ENCODE measurements at regions not wholly inside any gene's neighbourhood (a gene's known extent, or its start where the extent isn't known, plus 50 kb on each side); places are given as distances from the start of the nearest gene placed in this dataset.
"Not testable (repeated sequence)": the region's sequence is repeated elsewhere in the genome, so short reads cannot be mapped to it uniquely, and the experiment has no call there.

DNA sequence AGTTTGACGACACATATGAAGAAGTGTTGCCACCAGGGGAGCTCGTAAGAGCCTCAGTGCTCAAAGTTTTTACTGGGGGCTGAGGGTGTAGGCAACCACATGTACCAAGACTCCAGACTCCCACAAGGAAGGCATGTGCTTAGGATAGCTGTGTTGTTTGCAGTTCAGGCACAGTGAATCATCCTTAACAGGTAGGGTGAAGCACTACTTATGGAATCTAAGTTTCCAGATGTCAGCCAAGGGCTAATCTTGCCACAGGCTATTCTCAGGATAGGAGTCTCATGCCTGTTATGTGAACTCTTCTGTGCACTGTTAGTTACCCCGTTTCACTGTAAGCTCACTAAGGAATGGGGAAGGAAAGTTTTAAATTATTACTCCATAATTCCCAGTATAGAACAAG lies 202.6 kb downstream of the TMA16 start:
- no peak for DNase-seq

DNA sequence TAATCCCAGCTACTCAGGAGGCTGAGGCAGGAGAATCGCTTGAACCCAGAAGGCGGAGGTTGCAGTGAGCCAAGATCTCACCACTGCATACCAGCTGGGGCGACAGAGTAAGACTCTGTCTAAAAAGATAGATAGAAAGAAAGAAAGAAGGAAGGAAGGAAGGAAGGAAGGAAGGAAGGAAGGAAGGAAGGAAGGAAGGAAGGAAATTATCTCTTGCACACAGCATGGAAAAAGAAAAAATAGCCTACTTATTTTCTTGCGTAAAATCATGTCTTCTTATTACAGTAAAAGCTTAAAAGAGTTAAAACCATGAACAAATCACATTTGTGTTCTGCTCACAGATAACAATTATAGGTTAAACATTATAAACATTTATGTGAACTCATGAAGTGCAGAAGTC lies 205.9 kb downstream of the TMA16 start:
- DNase-seq: not testable (repeated sequence)

DNA sequence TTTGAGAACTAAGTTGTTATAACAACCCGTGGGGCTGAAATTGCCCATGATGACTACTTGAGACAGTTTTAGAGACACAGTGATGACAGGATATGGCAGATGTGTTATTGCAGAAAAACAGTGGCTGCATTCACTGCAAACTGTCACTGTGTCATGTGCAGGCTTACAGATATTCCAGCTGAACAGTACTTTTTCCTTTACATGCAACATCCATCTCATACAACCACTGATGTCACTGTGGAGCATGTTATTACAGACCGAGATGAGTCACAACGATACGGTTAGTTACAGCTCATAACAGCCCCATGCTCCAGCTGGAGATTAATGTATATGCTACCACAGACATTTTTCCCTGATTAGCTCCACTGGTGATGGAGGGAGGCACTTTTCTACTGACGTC lies 207.4 kb downstream of the TMA16 start:
- DNase-seq: no peak

DNA sequence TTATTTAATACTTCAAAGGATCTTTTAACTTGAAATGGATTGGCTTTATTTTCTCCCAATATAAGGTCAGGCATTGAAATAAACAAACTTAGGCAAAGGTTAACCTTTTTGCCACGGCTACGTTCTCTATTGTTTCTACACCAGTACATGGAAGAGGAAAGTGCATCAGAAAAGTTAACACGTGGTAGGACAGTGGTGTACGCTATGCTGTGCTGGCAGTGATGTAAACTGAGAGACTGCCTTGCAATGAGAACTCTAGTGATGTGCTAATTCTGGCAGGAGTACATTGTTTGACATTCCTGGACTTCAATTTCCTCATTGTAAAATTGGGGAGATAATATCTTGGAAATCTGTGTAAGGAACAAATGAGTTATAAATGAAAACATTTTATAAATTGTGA lies 208.2 kb downstream of the TMA16 start:
- no peak for DNase-seq

DNA sequence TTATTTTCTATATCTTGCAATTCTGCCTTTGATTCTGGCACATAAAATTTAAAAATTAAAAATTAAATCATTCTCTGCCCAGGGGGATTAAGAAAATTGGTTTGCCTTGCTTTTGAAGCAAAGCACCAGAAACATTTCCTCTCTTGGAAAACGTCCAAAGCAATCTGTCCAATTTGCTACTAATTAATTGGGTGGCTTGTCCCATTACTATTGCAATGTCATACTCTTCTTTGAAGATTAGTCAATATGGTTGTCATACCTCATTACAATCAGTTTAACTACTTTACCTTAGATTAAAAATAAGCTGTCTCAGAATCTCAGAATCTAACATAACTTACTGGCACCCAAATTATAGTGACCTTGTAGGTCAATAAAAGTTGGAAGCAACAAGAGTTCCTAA lies 208.8 kb downstream of the TMA16 start:
- DNase-seq: no peak

DNA sequence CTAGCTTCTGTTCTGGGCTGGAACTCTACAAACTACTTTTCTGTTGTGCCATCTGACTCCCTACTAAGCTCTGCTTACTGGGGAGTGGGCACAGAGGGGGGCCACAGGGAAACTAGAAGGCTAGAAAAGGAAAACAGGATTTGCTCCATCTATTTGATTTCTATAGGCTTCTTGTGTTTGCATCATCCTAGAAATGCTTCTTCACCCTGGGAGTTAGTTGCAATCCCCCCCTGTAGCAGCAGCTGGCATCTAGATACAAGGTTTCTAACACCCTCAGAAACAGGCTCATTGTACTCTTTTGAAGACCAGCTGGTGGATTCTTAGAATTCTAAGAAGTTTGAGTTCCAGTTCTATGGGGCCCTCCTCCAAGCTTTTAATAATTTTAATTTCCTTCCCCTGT lies 213.4 kb downstream of the TMA16 start:
- DNase-seq: no peak

DNA sequence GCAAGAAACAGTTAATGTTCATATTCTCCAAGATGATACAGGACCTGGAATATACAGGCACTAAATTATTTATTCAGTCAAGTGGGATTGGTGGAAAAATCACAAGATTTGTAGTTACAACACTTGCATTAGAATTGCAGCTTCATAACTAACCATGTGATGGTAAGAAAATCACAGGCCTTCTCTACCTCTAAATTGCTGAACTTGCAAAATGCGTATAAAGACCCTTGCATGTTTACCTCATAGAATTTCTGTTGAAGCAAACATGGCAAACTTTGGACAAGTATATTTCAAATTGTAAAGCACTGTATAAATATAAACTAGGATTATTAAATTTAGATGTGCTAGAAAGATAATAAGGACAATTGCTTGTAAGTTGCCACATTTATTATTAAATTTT lies 215.1 kb downstream of the TMA16 start:
- no peak for DNase-seq

DNA sequence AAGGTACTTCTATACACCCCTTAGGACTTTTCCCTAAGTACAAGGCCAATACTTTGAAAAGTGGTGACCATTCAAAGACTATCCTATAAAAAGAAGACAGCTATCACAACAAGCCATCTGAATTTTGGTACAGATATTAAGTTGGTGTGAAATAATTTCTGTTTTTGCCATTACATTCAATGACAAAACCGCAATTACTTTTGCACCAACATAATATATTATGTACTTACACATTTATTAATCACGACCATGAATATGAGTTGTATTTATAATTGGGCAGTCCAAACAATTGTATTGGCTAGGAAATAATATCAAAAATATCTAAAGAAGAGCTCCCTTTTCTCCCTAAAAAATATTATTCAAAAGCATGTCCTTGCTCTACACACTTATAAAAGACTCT lies 215.7 kb downstream of the TMA16 start:
- no peak for DNase-seq

DNA sequence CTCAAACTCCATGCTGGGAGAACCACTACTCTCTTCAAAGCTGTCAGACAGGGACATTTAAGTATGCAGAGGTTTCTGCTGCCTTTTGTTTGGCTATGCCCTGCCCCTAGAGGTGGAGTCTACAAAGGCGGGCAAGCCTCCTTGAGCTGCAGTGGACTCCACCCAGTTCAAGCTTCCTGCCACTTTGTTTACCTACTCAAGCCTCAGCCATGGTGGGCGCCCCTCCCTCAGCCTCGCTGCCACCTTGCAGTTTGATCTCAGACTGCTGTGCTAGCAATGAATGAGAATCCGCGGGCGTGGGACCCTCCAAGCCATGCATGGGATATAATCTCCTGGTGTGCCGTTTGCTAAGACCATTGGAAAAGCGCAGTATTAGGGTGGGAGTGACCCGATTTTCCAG lies 230.0 kb downstream of the TMA16 start:
- DNase-seq: not testable (repeated sequence)

DNA sequence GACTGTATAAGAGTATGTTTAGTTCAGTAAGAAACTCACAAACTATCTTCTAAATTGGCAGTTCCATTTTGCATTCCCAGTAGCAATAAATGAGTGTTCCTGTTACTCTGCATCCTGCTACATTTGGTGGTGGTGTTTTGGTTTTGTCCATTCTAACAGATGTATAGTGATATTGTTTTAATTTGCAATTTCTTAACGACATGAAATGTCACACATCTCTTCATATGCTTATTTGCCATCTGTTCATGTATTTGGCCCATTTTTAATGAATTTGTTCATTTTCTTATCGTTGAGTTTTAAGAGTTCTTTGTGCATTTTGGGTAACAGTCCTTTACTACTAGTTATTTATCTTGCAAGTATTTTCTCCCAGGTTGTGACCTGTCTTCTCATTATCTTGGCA lies 232.2 kb downstream of the TMA16 start:
- no peak for DNase-seq

DNA sequence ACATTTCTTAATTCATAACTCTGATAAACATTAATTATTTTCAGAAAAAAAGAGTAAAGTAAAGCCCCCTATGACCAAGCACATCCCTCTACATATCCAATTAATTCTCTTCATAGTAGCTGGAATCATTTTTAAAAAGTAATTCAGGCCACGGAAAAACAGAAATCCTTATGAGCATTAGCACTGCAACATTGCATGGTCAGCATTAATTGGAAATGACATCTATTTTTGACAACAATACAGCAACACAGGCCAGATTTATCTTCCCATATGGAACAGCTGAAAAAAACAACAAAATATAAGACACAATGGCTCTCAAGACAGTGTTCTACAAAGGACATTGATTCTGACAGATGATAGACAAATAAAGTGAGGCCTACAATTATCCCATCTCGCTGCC lies 236.6 kb downstream of the TMA16 start:
- no peak for DNase-seq

DNA sequence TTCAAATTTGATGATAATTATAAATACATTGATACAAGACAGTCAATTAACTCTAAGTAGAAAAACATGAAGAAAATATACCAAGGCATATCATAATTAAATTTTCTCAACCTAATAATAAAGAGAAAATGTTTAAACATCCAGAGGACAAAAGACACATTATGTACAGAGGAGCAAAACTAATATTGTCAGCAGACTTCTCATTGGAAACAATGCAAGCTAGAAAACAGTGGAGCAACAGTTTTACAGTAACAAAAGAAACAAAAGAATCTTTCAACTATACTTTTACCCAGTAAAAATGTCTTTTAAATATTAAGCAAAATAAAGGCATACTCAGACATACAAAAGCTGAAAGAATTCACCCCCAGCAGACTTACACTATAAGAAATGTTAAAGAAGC lies 238.0 kb downstream of the TMA16 start:
- no peak for DNase-seq

DNA sequence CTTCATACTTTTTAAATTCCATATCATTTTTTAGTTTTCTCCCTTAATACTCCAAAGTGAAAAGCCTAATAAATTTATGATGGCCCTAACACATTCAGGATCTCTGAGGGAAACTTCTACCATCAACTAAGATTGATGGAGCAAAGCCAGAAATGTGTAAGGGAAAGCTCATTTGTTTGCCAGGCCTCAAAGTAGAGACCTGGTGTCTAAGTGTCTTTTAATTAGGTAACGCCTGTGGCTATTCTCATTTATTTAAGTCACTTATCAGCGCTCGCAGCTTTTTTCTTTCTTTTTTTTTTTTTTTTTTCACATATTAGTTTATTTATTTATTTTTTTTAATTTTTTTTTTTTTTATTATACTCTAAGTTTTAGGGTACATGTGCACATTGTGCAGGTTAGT lies 242.4 kb downstream of the TMA16 start:
- no peak for DNase-seq

DNA sequence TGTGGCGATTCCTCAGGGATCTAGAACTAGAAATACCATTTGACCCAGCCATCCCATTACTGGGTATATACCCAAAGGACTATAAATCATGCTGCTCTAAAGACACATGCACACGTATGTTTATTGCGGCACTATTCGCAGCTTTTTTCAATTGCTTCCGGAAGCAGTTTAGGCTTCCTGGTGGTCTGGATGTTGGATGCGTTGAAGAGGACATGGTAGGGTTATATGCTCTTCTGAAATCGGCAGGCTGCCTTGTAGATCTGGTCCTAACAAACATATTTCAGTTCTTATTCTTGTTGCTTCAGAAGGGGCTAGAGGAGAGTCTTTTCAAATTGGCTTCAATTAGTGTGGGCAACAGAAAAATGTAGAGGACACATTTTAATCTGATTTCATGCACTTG lies 243.4 kb downstream of the TMA16 start:
- DNase-seq: not testable (repeated sequence)

DNA sequence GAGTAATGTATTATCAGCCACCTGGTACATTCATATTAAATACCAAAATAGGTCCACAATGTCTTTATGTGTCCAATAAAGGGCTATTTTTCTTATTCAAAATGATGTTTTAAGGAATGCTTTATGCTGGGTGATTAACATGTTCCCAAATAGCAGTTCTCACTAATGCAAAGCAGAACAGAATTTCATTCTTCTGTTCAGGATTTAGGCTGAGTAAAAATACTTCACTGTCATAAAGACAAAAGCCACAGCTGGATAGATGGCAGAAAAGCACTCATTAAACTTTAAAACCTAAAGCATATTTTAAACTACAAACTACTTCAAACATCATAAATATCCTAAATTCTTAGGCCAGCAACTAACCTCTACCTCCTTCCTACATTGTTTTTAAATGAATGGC lies 244.0 kb downstream of the TMA16 start:
- no peak for DNase-seq

DNA sequence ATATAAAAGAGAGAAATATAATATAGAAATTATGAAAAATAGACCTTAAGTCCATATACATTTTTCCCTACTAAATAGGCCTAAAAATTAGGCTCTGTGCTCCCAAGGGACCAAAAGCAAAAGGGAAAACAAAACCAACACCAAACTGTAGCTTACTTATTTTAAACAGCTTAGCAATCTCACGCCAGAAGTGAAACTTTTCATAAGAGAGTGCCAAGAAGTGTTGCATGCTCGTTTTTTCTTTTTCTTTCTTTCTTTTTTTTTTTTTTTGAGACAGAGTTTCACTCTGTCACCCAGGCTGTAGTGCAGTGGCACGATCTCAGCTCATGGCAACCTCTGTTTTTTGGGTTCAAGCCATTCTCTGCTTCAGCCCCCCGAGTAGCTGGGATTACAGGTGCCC lies 250.4 kb downstream of the TMA16 start:
- DNase-seq: no peak

DNA sequence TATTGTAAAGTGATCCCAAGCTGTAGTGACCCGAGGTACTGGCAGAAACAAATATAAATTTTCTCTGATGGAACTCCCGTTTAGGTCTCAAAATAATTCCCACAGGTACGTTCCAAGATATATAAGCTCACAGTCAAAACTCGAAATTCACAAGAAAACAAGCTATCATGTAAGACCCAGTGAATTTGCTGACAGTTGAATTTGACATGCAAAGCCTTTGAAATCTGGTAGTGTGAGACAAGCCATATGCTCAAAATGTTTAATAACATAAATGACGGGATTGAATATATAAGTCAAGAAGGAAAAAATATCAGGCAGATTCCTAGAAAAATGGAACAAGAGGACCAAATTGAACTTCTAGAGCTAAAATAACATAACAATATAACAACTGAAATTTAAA lies 252.8 kb downstream of the TMA16 start:
- no peak for DNase-seq

DNA sequence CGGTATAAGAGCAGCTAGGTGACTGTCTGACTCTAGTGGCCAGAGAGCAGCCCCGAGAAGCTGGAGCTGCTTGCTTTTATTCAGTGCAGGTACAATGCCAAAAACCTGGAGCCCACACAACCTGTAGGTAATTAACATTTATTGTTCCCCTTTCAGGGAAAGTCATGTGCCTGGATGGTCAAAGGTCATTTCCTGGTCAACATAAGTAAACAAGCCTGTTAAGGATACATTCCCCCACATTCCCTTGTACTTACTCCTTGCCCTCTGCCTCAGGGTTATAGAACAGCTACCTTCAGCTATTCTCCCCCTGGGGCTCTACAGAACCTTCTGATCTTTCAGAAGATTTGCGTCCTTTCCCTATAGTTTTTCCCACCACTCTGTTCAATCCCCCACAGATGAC lies 253.4 kb downstream of the TMA16 start:
- no peak for DNase-seq

DNA sequence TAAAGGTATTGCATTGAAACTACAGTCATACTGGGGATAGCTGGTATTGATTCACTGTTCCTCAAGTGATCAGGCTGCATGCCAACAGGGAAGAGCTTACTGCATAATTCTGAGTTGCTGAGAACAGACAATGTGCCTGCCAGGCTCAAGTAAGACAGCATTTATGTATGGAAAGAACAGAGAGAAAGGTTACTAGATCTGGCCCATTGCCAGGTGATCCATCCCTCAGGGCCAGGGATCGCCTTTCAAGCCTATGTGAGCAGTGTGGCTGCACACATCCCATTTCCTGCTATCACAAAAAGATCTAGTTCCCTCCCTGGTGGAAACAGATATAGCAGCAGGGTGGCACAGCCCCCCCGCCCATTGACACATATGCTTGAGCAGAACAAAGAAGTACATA lies 254.0 kb downstream of the TMA16 start:
- DNase-seq: no peak

DNA sequence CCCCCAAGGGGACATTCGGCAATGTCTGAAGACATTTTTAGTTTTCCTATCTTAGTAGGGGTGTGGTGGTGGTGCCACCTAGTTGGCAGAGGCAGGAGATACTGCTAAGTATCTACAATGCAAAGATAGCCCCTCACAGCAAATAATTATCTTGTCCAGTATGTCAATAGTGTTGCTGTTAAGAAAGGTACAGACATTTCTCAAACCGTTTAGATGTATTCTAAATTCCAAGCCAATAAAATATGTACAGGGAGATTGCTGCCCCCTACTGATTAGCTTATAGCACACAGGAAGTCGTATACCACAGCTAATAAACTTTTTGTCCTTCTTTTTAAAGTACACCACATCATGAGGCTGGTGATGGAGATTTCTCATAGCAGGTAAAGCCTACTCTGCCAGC lies 260.5 kb downstream of the TMA16 start:
- DNase-seq: no peak

DNA sequence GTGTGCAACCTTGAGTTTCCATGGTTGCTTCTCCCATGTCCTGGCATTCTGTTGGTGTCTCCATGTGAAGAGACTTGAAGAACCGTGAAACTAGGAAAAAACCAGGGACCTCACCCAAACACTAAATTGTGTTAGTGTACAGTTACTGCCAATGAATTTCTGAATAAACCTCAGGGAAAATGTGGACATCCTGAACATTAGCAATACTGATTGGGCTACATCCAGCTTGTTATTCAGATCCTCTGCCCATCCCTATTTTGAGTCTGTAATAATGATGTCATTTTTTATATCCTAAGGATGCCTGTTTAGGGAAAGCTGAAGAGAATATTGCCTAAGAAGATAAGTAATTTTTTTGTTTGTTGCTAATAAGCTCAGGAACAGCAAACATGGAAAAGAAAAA lies 262.7 kb downstream of the TMA16 start:
- no peak for DNase-seq

DNA sequence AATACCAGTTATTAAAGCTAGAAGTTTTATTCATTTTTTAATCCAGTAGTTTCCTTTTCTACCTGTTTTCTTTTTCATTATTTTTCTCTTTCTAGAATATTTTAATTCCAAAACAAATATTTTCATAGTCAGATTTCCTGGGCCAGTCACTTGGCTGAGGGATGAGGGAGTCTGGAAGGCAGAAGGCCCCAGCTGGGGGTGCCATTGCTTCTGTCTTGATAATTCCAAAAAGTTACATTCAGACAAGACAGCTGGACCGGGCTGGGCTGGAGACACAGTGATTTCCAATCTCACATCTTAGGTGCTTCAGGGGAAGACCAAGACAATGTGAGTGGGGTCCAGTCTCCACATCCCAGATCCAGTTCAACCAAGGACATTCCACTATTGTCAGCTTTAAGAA lies 263.5 kb downstream of the TMA16 start:
- DNase-seq: no peak

DNA sequence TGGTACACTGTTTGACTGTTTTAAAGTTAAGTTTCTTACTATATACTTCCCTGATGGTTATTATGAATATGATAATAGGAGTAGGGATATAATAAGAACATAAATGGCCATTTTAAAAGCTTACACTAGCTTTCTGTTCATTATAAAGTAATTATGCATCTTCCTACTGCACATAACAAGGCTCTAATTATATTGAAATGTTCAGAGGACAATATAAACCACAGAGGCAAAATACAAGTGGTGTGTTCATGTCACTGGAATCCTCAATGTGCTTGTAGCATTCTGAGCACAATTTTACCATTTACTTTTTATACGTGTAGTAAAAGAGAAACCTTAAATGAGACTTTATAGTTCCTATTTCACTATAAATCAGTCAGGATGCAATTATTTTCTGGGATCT lies 268.3 kb downstream of the TMA16 start:
- DNase-seq: no peak

DNA sequence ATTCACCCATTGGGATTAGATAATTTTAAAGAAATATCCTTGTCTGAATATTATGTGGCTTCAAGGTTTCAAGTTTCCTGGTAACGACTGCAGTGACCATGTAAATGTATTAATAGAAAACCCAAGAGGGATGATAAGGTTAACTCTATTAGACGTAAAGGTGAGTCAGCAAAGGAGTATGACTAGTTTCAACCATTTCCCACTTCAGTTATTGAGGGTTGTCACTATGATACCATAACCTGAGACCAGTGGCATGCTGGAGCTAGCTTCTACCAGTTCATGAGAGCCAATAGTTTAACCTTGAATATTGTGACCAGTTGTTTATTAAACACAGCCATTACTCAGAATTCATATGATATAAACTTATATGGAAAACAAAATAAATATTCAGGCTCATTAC lies 270.1 kb downstream of the TMA16 start:
- DNase-seq: no peak

DNA sequence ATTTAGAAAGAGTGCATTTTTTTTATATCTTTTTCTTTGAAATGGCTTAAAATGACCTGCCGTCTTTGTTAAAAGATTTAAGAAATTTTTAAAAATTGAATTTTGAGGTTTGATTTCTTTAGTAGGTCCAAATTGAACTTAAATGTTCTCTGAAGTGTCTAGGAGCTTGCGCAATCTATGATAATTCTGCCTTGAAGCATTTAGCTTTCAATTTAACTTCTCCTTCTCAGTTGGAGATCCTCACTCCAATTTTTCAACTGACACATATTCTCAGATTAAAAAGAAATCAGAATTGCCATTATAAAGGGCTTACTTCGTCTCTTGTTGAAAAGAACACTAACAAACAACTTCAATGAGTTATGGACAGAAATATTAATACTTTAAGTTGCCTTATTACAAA lies 273.5 kb downstream of the TMA16 start:
- no peak for DNase-seq

DNA sequence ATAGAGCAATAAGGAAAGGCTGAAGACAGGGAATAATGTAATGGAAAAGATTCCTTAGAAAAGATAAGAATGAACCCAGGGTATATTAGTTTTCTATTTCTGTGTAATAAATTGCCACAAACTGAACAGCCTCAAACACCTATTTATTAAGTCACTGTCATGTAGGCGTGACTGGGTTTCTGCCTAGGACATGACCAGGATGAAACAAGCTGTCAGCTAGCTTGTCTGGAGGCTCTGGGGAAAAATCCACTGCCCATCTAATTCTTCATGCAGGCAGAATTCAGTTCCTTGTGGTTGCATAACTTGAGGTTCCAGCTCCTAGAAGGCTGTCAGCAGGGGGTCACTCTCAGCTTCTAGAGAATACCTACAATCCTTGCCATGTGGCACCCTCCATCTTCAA lies 277.7 kb downstream of the TMA16 start:
- no peak for DNase-seq

DNA sequence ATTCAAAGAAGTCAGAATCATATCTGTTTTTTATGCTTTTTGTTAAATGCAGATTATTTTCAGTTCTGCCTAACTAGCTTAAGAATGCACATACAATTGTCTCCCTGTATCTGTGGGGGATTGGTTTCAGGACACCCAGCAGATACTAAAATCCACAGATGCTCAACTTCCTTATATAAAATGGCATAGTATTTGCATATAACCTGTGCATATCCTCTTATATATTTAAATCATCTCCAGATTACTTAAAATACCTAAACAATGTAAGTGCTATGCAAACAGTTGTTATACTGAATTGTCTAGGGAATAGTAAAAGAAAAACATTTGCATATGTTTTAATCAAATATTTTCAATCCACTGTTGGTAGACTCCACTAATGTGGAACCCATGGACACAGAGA lies 279.4 kb downstream of the TMA16 start:
- DNase-seq: peak; percentile 98

Measured in NCI-H526 treated with DMSO at 0.1 percent for 48 hours (cell line).